Trophoblast cell (in vitro differentiated cells and primary cell): ENCODE measurements at regions not wholly inside any gene's neighbourhood (a gene's known extent, or its start where the extent isn't known, plus 50 kb on each side); places are given as distances from the start of the nearest gene placed in this dataset.

Experiments used
- DNase-seq, 2 donors: peaks; one replicate each; pipeline ENCODE4 v3.0.0-alpha.2; 2016
- H2AFZ ChIP-seq: 2 replicates; pipeline ENCODE4 v1.6.1; 2013; ENCODE audit warnings: low read length, moderate library complexity, mild to moderate bottlenecking; ENCODE audit not compliant: insufficient read depth, poor library complexity
- H2AK5ac ChIP-seq: 2 replicates; pipeline ENCODE4 v1.6.1; 2013; ENCODE audit warnings: mild to moderate bottlenecking, low read length
- H2BK120ac ChIP-seq: 2 replicates; pipeline ENCODE4 v1.6.1; 2013; ENCODE audit warnings: low read length, mild to moderate bottlenecking, moderate library complexity; ENCODE audit not compliant: insufficient read depth, poor library complexity
- H2BK12ac ChIP-seq: 2 replicates; pipeline ENCODE4 v1.6.1; 2013; ENCODE audit warnings: mild to moderate bottlenecking, low read length, moderate library complexity
- H2BK5ac ChIP-seq: 2 replicates; pipeline ENCODE4 v1.6.1; 2013; ENCODE audit warnings: low read length, low read depth, moderate library complexity, mild to moderate bottlenecking; ENCODE audit not compliant: poor library complexity
- H3K14ac ChIP-seq: 2 replicates; pipeline ENCODE4 v1.6.1; 2013; ENCODE audit warnings: mild to moderate bottlenecking, low read length
- H3K18ac ChIP-seq: 2 replicates; pipeline ENCODE4 v1.6.1; 2013; ENCODE audit warnings: mild to moderate bottlenecking, low read length
- H3K23ac ChIP-seq: 2 replicates; pipeline ENCODE4 v1.6.1; 2013; ENCODE audit warnings: low read length
- H3K27ac ChIP-seq: 2 replicates; pipeline ENCODE4 v1.5.1; 2013; ENCODE audit warnings: low read depth, mild to moderate bottlenecking, inconsistent platforms, low read length, moderate library complexity
- H3K27me3 ChIP-seq: 2 replicates; pipeline ENCODE4 v1.6.1; 2013; ENCODE audit warnings: inconsistent platforms, mild to moderate bottlenecking, low read length, moderate library complexity; ENCODE audit not compliant: insufficient read depth
- H3K36me3 ChIP-seq, 2 experiments: 1 replicate in 1 of 2; 2 replicates in 1 of 2; pipeline ENCODE4 v1.6.1; 2013; ENCODE audit warnings: low read length in 2 of 2, mild to moderate bottlenecking in 2 of 2, moderate library complexity in 1 of 2; ENCODE audit not compliant: insufficient read depth in 2 of 2, control insufficient read depth in 1 of 2
- H3K4ac ChIP-seq: 2 replicates; pipeline ENCODE4 v1.6.1; 2013; ENCODE audit warnings: low read depth, mild to moderate bottlenecking, low read length, moderate library complexity
- H3K4me1 ChIP-seq, 2 experiments: 1 replicate in 1 of 2; 2 replicates in 1 of 2; pipeline ENCODE4 v1.6.1; 2013; ENCODE audit warnings: low read length in 2 of 2, mild to moderate bottlenecking in 2 of 2, moderate library complexity in 1 of 2; ENCODE audit not compliant: insufficient read depth in 2 of 2, control insufficient read depth in 1 of 2
- H3K4me2 ChIP-seq: 2 replicates; pipeline ENCODE4 v1.6.1; 2013; ENCODE audit warnings: inconsistent platforms, mild to moderate bottlenecking, low read length, moderate library complexity
- H3K4me3 ChIP-seq: 2 replicates; pipeline ENCODE4 v1.5.1; 2013; ENCODE audit warnings: mild to moderate bottlenecking, low read depth, low read length, inconsistent platforms
- H3K79me1 ChIP-seq: one replicate; pipeline ENCODE4 v1.6.1; 2013; ENCODE audit warnings: low read length
- H3K79me2 ChIP-seq: 2 replicates; pipeline ENCODE4 v1.6.1; 2013; ENCODE audit warnings: low read length, mild to moderate bottlenecking; ENCODE audit not compliant: control insufficient read depth, insufficient read depth, poor library complexity
- H3K9ac ChIP-seq: 2 replicates; pipeline ENCODE4 v1.6.1; 2013; ENCODE audit warnings: mild to moderate bottlenecking, low read length
- H3K9me3 ChIP-seq: 2 replicates; pipeline ENCODE4 v1.6.1; 2013; ENCODE audit warnings: low read depth, mild to moderate bottlenecking, control low read depth, inconsistent platforms, low read length; ENCODE audit not compliant: insufficient read depth
- H4K12ac ChIP-seq: 2 replicates; pipeline ENCODE4 v1.6.1; 2013; ENCODE audit warnings: low read depth, mild to moderate bottlenecking, low read length, moderate library complexity
- H4K8ac ChIP-seq: 2 replicates; pipeline ENCODE4 v1.6.1; 2013; ENCODE audit warnings: low read depth, mild to moderate bottlenecking, low read length, moderate library complexity
- H4K91ac ChIP-seq: one replicate; pipeline ENCODE4 v1.6.1; 2013; ENCODE audit warnings: low read depth, mild to moderate bottlenecking, low read length, moderate library complexity
- WGBS: extraction: QIAGEN DNeasy Blood & Tissue Kit; methylation state at CpG from one replicate; pipeline ENCODE4 v1.1.7; 2013; ENCODE audit warnings: missing lambda C conversion rate; ENCODE audit not compliant: insufficient read length, insufficient coverage; ENCODE audit errors: extremely low coverage; 5-methylcytosine and 5-hydroxymethylcytosine counted together

GRCh38 chr10:33095867-33096815 is 138.1 kb upstream of the ITGB1 start:
- H3K27me3 ChIP-seq = no peaks in the 10 kb centered on the region
- peaks cover 0 to 2% of the 10 kb centered on the region in 2 experiments for H3K4me1 ChIP-seq
- no peak for DNase-seq
- no peak overlapping the region for H3K23ac ChIP-seq
- H4K91ac ChIP-seq = no peak overlapping the region
- H3K14ac ChIP-seq = no peak overlapping the region
- no peak overlapping the region for H3K4ac ChIP-seq
- no peak overlapping the region for H2AFZ ChIP-seq
- no peaks in the 10 kb centered on the region for H3K79me1 ChIP-seq
- H2AK5ac ChIP-seq = no peak overlapping the region
- H4K12ac ChIP-seq = no peak overlapping the region
- no peak overlapping the region for H3K27ac ChIP-seq
- H3K9ac ChIP-seq = no peak overlapping the region
- H3K18ac ChIP-seq = no peak overlapping the region
- no peaks in the 10 kb centered on the region for H3K79me2 ChIP-seq
- no peak overlapping the region for H2BK12ac ChIP-seq
- WGBS = no CpG with 5 or more reads among the region's 5 CpGs
- H3K4me2 ChIP-seq = no peak overlapping the region
- peaks cover 4% of the 10 kb centered on the region for H3K9me3 ChIP-seq
- no peak overlapping the region for H4K8ac ChIP-seq
- H2BK5ac ChIP-seq = no peak overlapping the region
- peaks cover 0 to 2% of the 10 kb centered on the region in 2 experiments for H3K36me3 ChIP-seq
- no peak overlapping the region for H2BK120ac ChIP-seq
- no peak overlapping the region for H3K4me3 ChIP-seq

GRCh38 chr10:33094263-33095051 is 136.4 kb upstream of the ITGB1 start:
- Histone ChIP-seq H3K27me3 (no peaks in the 10 kb centered on the region), H2BK120ac (no peak overlapping the region), H3K14ac (no peak overlapping the region), H2AFZ (no peak overlapping the region), H3K18ac (no peak overlapping the region), H3K36me3 (peaks cover 0 to 2% of the 10 kb centered on the region in 2 experiments), H2BK12ac (no peak overlapping the region), H3K4me1 (no peaks in the 10 kb centered on the region), H3K4me2 (no peak overlapping the region), H3K4me3 (no peak overlapping the region), H4K8ac (no peak overlapping the region), H2BK5ac (no peak overlapping the region), H2AK5ac (no peak overlapping the region), H3K4ac (no peak overlapping the region), H3K9ac (no peak overlapping the region), H3K27ac (no peak overlapping the region), H4K91ac (no peak overlapping the region), H3K23ac (no peak overlapping the region), H4K12ac (no peak overlapping the region), H3K9me3 (peaks cover 7% of the 10 kb centered on the region), H3K79me1 (no peaks in the 10 kb centered on the region), H3K79me2 (no peaks in the 10 kb centered on the region)
- WGBS = no CpG with 5 or more reads among the region's 4 CpGs
- no peak for DNase-seq

DNA sequence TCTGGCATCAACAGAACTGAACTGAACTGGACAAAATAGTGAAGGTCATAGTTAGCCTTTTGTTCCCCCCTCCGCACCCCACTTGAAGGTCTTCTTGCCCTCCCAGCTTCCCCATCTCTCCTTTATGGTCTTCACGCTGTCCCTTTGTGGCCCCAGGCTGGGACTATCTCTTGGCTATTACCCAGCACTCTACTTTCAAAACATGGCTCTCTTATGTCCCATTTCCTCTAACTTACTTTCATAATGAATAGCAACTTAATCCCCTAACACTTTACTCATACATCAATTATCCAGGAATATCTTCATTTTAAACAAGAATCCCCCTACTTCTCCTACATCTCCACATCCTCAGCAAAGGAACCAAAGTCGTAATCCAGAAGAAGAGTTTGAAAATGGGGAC is 135.3 kb upstream of the ITGB1 start:
- H3K4me3 ChIP-seq = no peak overlapping the region
- no peak overlapping the region for H3K27ac ChIP-seq
- H2AK5ac ChIP-seq = no peak overlapping the region
- no peaks in the 10 kb centered on the region for H3K79me1 ChIP-seq
- no peak overlapping the region for H3K23ac ChIP-seq
- H2BK120ac ChIP-seq = no peak overlapping the region
- H3K14ac ChIP-seq = no peak overlapping the region
- no peak overlapping the region for H3K18ac ChIP-seq
- no peaks in the 10 kb centered on the region for H3K79me2 ChIP-seq
- H4K91ac ChIP-seq = no peak overlapping the region
- H3K9me3 ChIP-seq = peaks cover 7% of the 10 kb centered on the region
- WGBS = no CpG with 5 or more reads among the region's 3 CpGs
- H2BK5ac ChIP-seq = no peak overlapping the region
- H4K8ac ChIP-seq = no peak overlapping the region
- no peak overlapping the region for H4K12ac ChIP-seq
- H3K36me3 ChIP-seq = peaks cover 0 to 2% of the 10 kb centered on the region in 2 experiments
- H2AFZ ChIP-seq = no peak overlapping the region
- DNase-seq = no peak
- no peak overlapping the region for H2BK12ac ChIP-seq
- H3K9ac ChIP-seq = no peak overlapping the region
- no peaks in the 10 kb centered on the region for H3K27me3 ChIP-seq
- no peaks in the 10 kb centered on the region for H3K4me1 ChIP-seq
- no peak overlapping the region for H3K4ac ChIP-seq
- no peak overlapping the region for H3K4me2 ChIP-seq

DNA sequence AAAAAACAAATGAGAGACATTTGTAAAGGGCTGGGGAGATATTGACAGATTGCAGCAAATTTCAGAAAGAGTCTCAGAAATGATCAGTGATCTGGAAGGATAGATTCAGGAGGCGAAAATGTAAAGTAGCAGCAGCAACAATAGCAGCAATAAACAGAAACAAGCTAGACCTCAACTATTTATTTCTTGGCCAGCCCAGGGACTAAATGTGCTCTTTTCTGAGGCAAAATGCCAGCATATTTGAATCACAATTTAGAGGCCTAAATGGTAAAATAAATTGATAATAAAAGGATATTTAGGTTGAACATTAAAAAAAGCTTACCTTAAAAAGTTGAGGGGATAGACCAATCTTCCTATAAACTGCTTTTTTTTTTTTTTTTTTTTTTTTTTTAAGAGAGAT is 134.6 kb upstream of the ITGB1 start:
- Histone ChIP-seq H4K8ac (no peak overlapping the region), H3K4ac (no peak overlapping the region), H2BK120ac (no peak overlapping the region), H3K36me3 (peaks cover 0 to 2% of the 10 kb centered on the region in 2 experiments), H2BK12ac (no peak overlapping the region), H3K23ac (no peak overlapping the region), H2BK5ac (no peak overlapping the region), H3K79me2 (no peaks in the 10 kb centered on the region), H3K27me3 (no peaks in the 10 kb centered on the region), H3K79me1 (no peaks in the 10 kb centered on the region), H3K9me3 (peaks cover 7% of the 10 kb centered on the region), H3K14ac (no peak overlapping the region), H3K4me2 (no peak overlapping the region), H3K18ac (no peak overlapping the region), H3K9ac (no peak overlapping the region), H2AK5ac (no peak overlapping the region), H3K27ac (no peak overlapping the region), H2AFZ (no peak overlapping the region), H4K12ac (no peak overlapping the region), H3K4me3 (no peak overlapping the region), H3K4me1 (no peaks in the 10 kb centered on the region), H4K91ac (no peak overlapping the region)
- no CpG with 5 or more reads among the region's 1 CpG for WGBS
- DNase-seq = no peak
